SK-MEL-5 (cell line): ENCODE measurements at regions not wholly inside any gene's neighbourhood (a gene's known extent, or its start where the extent isn't known, plus 50 kb on each side); places are given as distances from the start of the nearest gene placed in this dataset.

Source experiments
- DNase-seq: peaks from one replicate; pipeline ENCODE4 v3.0.0-alpha.2; 2016; ENCODE audit warnings: low read depth, low spot score
- in situ Hi-C: cut with HindIII; loops from 2 replicates; pipeline ENCODE4 v1.10.0; 2016; ENCODE audit warnings: low sequenced_read_pairs, high pct_unique_total_duplicates, low pct_unique_long_range_greater_than_20kb

GRCh38 chr14:80146941-80147340 lies 64.4 kb downstream of the DIO2 start:
- in situ Hi-C loops, result no loop called here
- DNase-seq, result no peak

- in situ Hi-C loops, result no loop called here
- no peak for DNase-seq
Observed at GRCh38 chr14:80136358-80136757, 74.9 kb downstream of the DIO2 start.

- in situ Hi-C loops, result no loop called here
- DNase-seq, result no peak
Observed at GRCh38 chr14:80135305-80136088, 75.8 kb downstream of the DIO2 start.

- no peak for DNase-seq
- in situ Hi-C loops, result no loop called here
Observed at GRCh38 chr14:80134321-80134720, 77.0 kb downstream of the DIO2 start.

GRCh38 chr14:80133457-80133856 lies 77.8 kb downstream of the DIO2 start:
- in situ Hi-C loops, result no loop called here
- DNase-seq, result no peak

- DNase-seq, result no peak
- in situ Hi-C loops, result no loop called here
Observed at GRCh38 chr14:80127466-80127865, 83.8 kb downstream of the DIO2 start.

GRCh38 chr14:80124794-80125193 lies 86.5 kb downstream of the DIO2 start:
- DNase-seq, result no peak
- in situ Hi-C loops, result no loop called here

GRCh38 chr14:80117876-80118275 lies 93.4 kb downstream of the DIO2 start:
- in situ Hi-C loops, result no loop called here
- DNase-seq, result no peak

- in situ Hi-C loops, result no loop called here
- DNase-seq, result no peak
Observed at GRCh38 chr14:80116157-80116556, 95.1 kb downstream of the DIO2 start.

- no peak for DNase-seq
- in situ Hi-C loops, result no loop called here
Observed at GRCh38 chr14:80110721-80111120, 100.6 kb downstream of the DIO2 start.

- DNase-seq, result no peak
- in situ Hi-C loops, result no loop called here
Observed at GRCh38 chr14:80109055-80109454, 102.2 kb downstream of the DIO2 start.

- in situ Hi-C loops, result no loop called here
Observed at GRCh38 chr14:80108430-80108829, 102.9 kb downstream of the DIO2 start.

GRCh38 chr14:80105488-80105994 lies 105.8 kb downstream of the DIO2 start:
- in situ Hi-C loops, result no loop called here
- no peak for DNase-seq

More at GRCh38 chr14:80108430-80108829, 102.9 kb downstream of the DIO2 start:
- DNase-seq, result no peak

- in situ Hi-C loops, result no loop called here
- no peak for DNase-seq
Observed at GRCh38 chr14:80101835-80102234, 109.5 kb downstream of the DIO2 start.

GRCh38 chr14:80100681-80101080 lies 110.6 kb downstream of the DIO2 start:
- in situ Hi-C loops, result no loop called here
- no peak for DNase-seq

GRCh38 chr14:80095623-80096022 lies 115.7 kb downstream of the DIO2 start:
- no peak for DNase-seq
- in situ Hi-C loops, result no loop called here

GRCh38 chr14:80087411-80087810 lies 123.9 kb downstream of the DIO2 start:
- in situ Hi-C loops, result no loop called here
- no peak for DNase-seq

- in situ Hi-C loops, result no loop called here
- no peak for DNase-seq
Observed at GRCh38 chr14:80084196-80084595, 127.1 kb downstream of the DIO2 start.

GRCh38 chr14:80080601-80081000 lies 130.7 kb downstream of the DIO2 start:
- in situ Hi-C loops, result no loop called here
- DNase-seq, result no peak
